Liver (tissue), 8 donors: ENCODE measurements at regions not wholly inside any gene's neighbourhood (a gene's known extent, or its start where the extent isn't known, plus 50 kb on each side); places are given as distances from the start of the nearest gene placed in this dataset.

Source experiments
- DNase-seq: peaks from one replicate; pipeline ENCODE4 v3.0.0-alpha.2; 2017; ENCODE audit warnings: low spot score
- H3K27ac ChIP-seq, 2 donors: one replicate each; pipeline ENCODE4 v1.7.0; 2013; ENCODE audit warnings: inconsistent platforms in 2 of 2, low read length in 2 of 2, control low read depth in 1 of 2, low read depth in 1 of 2, mild to moderate bottlenecking in 1 of 2
- H3K27me3 ChIP-seq, 4 donors: one replicate each; pipeline versions ENCODE4 v1.6.1 to v1.7.0; 2013; ENCODE audit warnings: low read length in 3 of 4, inconsistent platforms in 1 of 4, mild to moderate bottlenecking in 1 of 4, moderate library complexity in 1 of 4; ENCODE audit not compliant: control insufficient read depth in 4 of 4, insufficient read depth in 4 of 4
- H3K36me3 ChIP-seq, 4 donors: one replicate each; pipeline versions ENCODE4 v1.6.1 to v1.7.0; 2013; ENCODE audit warnings: low read length in 3 of 4, mild to moderate bottlenecking in 3 of 4, low read depth in 1 of 4, moderate library complexity in 1 of 4; ENCODE audit not compliant: control insufficient read depth in 4 of 4, insufficient read depth in 3 of 4
- H3K4me1 ChIP-seq, 4 donors: one replicate each; pipeline versions ENCODE4 v1.6.1 to v1.7.0; 2013; ENCODE audit warnings: low read length in 3 of 4, mild to moderate bottlenecking in 3 of 4, moderate library complexity in 1 of 4; ENCODE audit not compliant: control insufficient read depth in 4 of 4, insufficient read depth in 4 of 4
- H3K4me3 ChIP-seq, 3 donors: one replicate each; pipeline versions ENCODE4 v1.6.1 to v1.7.0; 2013; ENCODE audit warnings: low read length in 3 of 3, control low read depth in 1 of 3, low read depth in 1 of 3, mild to moderate bottlenecking in 1 of 3
- H3K9ac ChIP-seq, 2 donors: one replicate each; pipeline ENCODE4 v1.7.0; 2013; ENCODE audit warnings: low read length in 2 of 2, mild to moderate bottlenecking in 2 of 2, moderate library complexity in 2 of 2, control low read depth in 1 of 2, low read depth in 1 of 2
- H3K9me3 ChIP-seq, 4 donors: one replicate each; pipeline versions ENCODE4 v1.6.1 to v1.7.0; 2013; ENCODE audit warnings: low read length in 3 of 4; ENCODE audit not compliant: control insufficient read depth in 4 of 4
- EGR1 ChIP-seq, 2 donors: IDR thresholded peaks; 2 replicates each; pipeline ENCODE4 v1.6.1; 2016 to 2018; ENCODE audit warnings: antibody characterized with exemption in 2 of 2, low read depth in 2 of 2
- FOXA1 ChIP-seq: IDR thresholded peaks from 2 replicates; pipeline ENCODE4 v1.6.1; 2016; ENCODE audit warnings: antibody characterized with exemption
- FOXA2 ChIP-seq: IDR thresholded peaks from 2 replicates; pipeline ENCODE4 v1.6.1; 2016; ENCODE audit warnings: antibody characterized with exemption
- GABPA ChIP-seq, 2 donors: IDR thresholded peaks in 1 of 2; conservative IDR thresholded peaks in 1 of 2; 2 replicates each; pipeline ENCODE4 v1.6.1; 2016; ENCODE audit warnings: antibody characterized with exemption in 2 of 2, mild to moderate bottlenecking in 1 of 2, moderate library complexity in 1 of 2
- HNF4A ChIP-seq, 2 donors: conservative IDR thresholded peaks; 2 replicates each; pipeline ENCODE4 v1.6.1; 2016; ENCODE audit warnings: antibody characterized with exemption in 2 of 2, mild to moderate bottlenecking in 2 of 2
- HNF4G ChIP-seq: IDR thresholded peaks from 2 replicates; pipeline ENCODE4 v1.6.1; 2016; ENCODE audit warnings: antibody characterized with exemption
- JUND ChIP-seq, 2 donors: IDR thresholded peaks; 2 replicates each; pipeline ENCODE4 v1.6.1; 2016; ENCODE audit warnings: antibody characterized with exemption in 2 of 2
- NR2F2 ChIP-seq: IDR thresholded peaks from 2 replicates; pipeline ENCODE4 v1.6.1; 2016; ENCODE audit warnings: antibody characterized with exemption
- RAD21 ChIP-seq, 2 donors: IDR thresholded peaks; 2 replicates each; pipeline ENCODE4 v1.6.1; 2016; ENCODE audit warnings: antibody characterized with exemption in 2 of 2, mild to moderate bottlenecking in 2 of 2
- RXRA ChIP-seq, 2 donors: IDR thresholded peaks; 2 replicates each; pipeline ENCODE4 v1.6.1; 2017 to 2018; ENCODE audit warnings: antibody characterized with exemption in 2 of 2, mild to moderate bottlenecking in 1 of 2
- SP1 ChIP-seq: IDR thresholded peaks from 2 replicates; pipeline ENCODE4 v1.6.1; 2018; ENCODE audit warnings: antibody characterized with exemption, mild to moderate bottlenecking
- YY1 ChIP-seq: IDR thresholded peaks from 2 replicates; pipeline ENCODE4 v1.6.1; 2016; ENCODE audit warnings: antibody characterized with exemption, mild to moderate bottlenecking
- WGBS: extraction: QIAGEN DNeasy Blood & Tissue Kit; methylation state at CpG from one replicate; pipeline ENCODE4 v1.1.7; 2013; 5-methylcytosine and 5-hydroxymethylcytosine counted together
- TF ChIP-seq, protein P1 (sequence below): IDR thresholded peaks from 2 replicates; pipeline ENCODE4 v1.6.1; 2016; ENCODE audit warnings: antibody characterized with exemption, mild to moderate bottlenecking
- TF ChIP-seq, protein P2 (sequence below): fragments of 150-350 bp; IDR thresholded peaks from 2 replicates; pipeline ENCODE4 v1.5.1; 2017; ENCODE audit warnings: improper control_type of control experiment, low read depth, low read length; ENCODE audit not compliant: missing input control
- TF ChIP-seq, protein P3 (sequence below): IDR thresholded peaks from 2 replicates; pipeline ENCODE4 v1.6.1; 2016; ENCODE audit warnings: antibody characterized with exemption
- TF ChIP-seq, protein P4 (sequence below): IDR thresholded peaks from 2 replicates; pipeline ENCODE4 v1.6.1; 2016; ENCODE audit warnings: antibody characterized with exemption
- donor health status: healthy.
- donor health status: healthy.
- donor health status: healthy.
- donor health status: healthy.
- donor health status: healthy.

GRCh38 chr11:129248618-129249017 is 56.5 kb upstream of the ARHGAP32 start:
- Histone ChIP-seq H3K27ac (no peak overlapping the region), H3K4me3 (no peak overlapping the region), H3K4me1 (peaks cover 0 to 2% (median 0%) of the 10 kb centered on the region in 4 donors), H3K27me3 (no peaks in the 10 kb centered on the region), H3K9ac (no peak overlapping the region), H3K9me3 (no peaks in the 10 kb centered on the region), H3K36me3 (no peaks in the 10 kb centered on the region)
- 79% methylated on average over 4 of the region's 4 CpGs for WGBS
- TF ChIP-seq, protein P1, sequence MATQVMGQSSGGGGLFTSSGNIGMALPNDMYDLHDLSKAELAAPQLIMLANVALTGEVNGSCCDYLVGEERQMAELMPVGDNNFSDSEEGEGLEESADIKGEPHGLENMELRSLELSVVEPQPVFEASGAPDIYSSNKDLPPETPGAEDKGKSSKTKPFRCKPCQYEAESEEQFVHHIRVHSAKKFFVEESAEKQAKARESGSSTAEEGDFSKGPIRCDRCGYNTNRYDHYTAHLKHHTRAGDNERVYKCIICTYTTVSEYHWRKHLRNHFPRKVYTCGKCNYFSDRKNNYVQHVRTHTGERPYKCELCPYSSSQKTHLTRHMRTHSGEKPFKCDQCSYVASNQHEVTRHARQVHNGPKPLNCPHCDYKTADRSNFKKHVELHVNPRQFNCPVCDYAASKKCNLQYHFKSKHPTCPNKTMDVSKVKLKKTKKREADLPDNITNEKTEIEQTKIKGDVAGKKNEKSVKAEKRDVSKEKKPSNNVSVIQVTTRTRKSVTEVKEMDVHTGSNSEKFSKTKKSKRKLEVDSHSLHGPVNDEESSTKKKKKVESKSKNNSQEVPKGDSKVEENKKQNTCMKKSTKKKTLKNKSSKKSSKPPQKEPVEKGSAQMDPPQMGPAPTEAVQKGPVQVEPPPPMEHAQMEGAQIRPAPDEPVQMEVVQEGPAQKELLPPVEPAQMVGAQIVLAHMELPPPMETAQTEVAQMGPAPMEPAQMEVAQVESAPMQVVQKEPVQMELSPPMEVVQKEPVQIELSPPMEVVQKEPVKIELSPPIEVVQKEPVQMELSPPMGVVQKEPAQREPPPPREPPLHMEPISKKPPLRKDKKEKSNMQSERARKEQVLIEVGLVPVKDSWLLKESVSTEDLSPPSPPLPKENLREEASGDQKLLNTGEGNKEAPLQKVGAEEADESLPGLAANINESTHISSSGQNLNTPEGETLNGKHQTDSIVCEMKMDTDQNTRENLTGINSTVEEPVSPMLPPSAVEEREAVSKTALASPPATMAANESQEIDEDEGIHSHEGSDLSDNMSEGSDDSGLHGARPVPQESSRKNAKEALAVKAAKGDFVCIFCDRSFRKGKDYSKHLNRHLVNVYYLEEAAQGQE, result no peak
- TF ChIP-seq RXRA (IDR thresholded peaks at IDR 0.05) (no peak), HNF4A (conservative IDR thresholded peaks at IDR 0.05) (no peak), SP1 (no peak), JUND (IDR thresholded peaks at IDR 0.05) (no peak), NR2F2 (no peak), FOXA1 (no peak), HNF4G (no peak), GABPA (IDR thresholded peaks at IDR 0.05 in 1 of 2, conservative IDR thresholded peaks at IDR 0.05 in 1 of 2) (no peak), FOXA2 (no peak), RAD21 (IDR thresholded peaks at IDR 0.05) (no peak), YY1 (no peak)
- TF ChIP-seq, protein P2, sequence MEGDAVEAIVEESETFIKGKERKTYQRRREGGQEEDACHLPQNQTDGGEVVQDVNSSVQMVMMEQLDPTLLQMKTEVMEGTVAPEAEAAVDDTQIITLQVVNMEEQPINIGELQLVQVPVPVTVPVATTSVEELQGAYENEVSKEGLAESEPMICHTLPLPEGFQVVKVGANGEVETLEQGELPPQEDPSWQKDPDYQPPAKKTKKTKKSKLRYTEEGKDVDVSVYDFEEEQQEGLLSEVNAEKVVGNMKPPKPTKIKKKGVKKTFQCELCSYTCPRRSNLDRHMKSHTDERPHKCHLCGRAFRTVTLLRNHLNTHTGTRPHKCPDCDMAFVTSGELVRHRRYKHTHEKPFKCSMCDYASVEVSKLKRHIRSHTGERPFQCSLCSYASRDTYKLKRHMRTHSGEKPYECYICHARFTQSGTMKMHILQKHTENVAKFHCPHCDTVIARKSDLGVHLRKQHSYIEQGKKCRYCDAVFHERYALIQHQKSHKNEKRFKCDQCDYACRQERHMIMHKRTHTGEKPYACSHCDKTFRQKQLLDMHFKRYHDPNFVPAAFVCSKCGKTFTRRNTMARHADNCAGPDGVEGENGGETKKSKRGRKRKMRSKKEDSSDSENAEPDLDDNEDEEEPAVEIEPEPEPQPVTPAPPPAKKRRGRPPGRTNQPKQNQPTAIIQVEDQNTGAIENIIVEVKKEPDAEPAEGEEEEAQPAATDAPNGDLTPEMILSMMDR, result no peak
- TF ChIP-seq, protein P3, sequence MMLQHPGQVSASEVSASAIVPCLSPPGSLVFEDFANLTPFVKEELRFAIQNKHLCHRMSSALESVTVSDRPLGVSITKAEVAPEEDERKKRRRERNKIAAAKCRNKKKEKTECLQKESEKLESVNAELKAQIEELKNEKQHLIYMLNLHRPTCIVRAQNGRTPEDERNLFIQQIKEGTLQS, result no peak
- TF ChIP-seq, protein P4, sequence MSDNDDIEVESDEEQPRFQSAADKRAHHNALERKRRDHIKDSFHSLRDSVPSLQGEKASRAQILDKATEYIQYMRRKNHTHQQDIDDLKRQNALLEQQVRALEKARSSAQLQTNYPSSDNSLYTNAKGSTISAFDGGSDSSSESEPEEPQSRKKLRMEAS, result no peak
- no peak for DNase-seq

DNA sequence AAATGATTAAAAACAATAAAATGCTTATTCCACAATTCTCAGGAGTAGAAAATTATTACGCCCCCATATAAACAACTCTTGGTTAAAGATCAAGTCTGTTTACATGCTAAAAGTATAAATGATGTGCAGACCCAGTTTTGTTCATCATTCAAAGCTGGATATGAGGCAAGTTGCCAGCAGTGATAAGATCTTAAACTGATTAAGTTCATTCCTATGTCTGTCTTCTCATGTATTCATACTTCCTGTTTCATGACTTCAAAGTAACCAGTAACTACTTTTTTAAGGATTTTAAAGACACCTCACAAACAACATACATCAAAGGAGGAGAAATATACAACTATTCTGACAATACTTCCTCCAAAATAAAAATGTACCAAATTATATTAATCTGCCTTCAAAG is 55.0 kb upstream of the ARHGAP32 start:
- no peak overlapping the region for H3K4me3 ChIP-seq
- no peaks in the 10 kb centered on the region for H3K4me1 ChIP-seq
- no peak overlapping the region for H3K9ac ChIP-seq
- H3K36me3 ChIP-seq, result no peaks in the 10 kb centered on the region
- 90% methylated on average over 1 of the region's 1 CpG for WGBS
- H3K27me3 ChIP-seq, result no peaks in the 10 kb centered on the region
- no peak overlapping the region for H3K27ac ChIP-seq
- TF ChIP-seq EGR1 (IDR thresholded peaks at IDR 0.05; ENCODE audit: low read depth in 2 of 2) (no peak), SP1 (no peak), RAD21 (IDR thresholded peaks at IDR 0.05) (no peak), JUND (IDR thresholded peaks at IDR 0.05) (no peak), FOXA2 (no peak), FOXA1 (no peak), NR2F2 (no peak)
- DNase-seq, result no peak
- no peaks in the 10 kb centered on the region for H3K9me3 ChIP-seq
